Activated T-helper 1 cell treated with anti-CD3 and anti-CD28 coated beads, Interleukin-12 subunit alpha, Interleukin-12 subunit beta, Interleukin-2, Interleukin-4 antibody, amounts not matched to agents 30 ng/mL and 10 ng/mL and 1 ng/mL, durations not matched to agents 14 hours and 24 hours and 36 hours (primary cell): ENCODE measurements at regions not wholly inside any gene's neighbourhood (a gene's known extent, or its start where the extent isn't known, plus 50 kb on each side); places are given as distances from the start of the nearest gene placed in this dataset.

Source experiments
- DNase-seq: peaks from one replicate; pipeline ENCODE4 v3.0.0; 2021; ENCODE audit warnings: low spot score
- H3K27ac Mint-ChIP-seq: one replicate; pipeline ENCODE4 v1.8.0; 2021; ENCODE audit warnings: mild to moderate bottlenecking, mixed read lengths
- H3K27me3 Mint-ChIP-seq: one replicate; pipeline ENCODE4 v1.8.0; 2022; ENCODE audit warnings: mild to moderate bottlenecking, moderate library complexity, mixed read lengths; ENCODE audit not compliant: insufficient read depth
- H3K36me3 Mint-ChIP-seq: one replicate; pipeline ENCODE4 v1.8.0; 2021; ENCODE audit warnings: low read depth, mixed read lengths
- H3K4me1 Mint-ChIP-seq: one replicate; pipeline ENCODE4 v1.8.0; 2021; ENCODE audit warnings: low read depth, mixed read lengths
- H3K4me3 Mint-ChIP-seq: one replicate; pipeline ENCODE4 v1.8.0; 2021; ENCODE audit warnings: mild to moderate bottlenecking, moderate library complexity, mixed read lengths
- H3K9me3 Mint-ChIP-seq: one replicate; pipeline ENCODE4 v1.8.0; 2021; ENCODE audit warnings: mixed read lengths
- intact Hi-C: fragments of 100-400 bp; cut with micrococcal nuclease; formaldehyde crosslinking; loops from one replicate; pipeline ENCODE4 v1.15.1; 2024

- H3K4me3 Mint-ChIP-seq = no peak overlapping the region
Observed at GRCh38 chr4:41442810-41443209, 95.1 kb upstream of the LIMCH1 start.

GRCh38 chr4:41443340-41444079 lies 94.4 kb upstream of the LIMCH1 start:
- H3K9me3 Mint-ChIP-seq = no peaks in the 10 kb centered on the region
- no peak for DNase-seq
- no peak overlapping the region for H3K4me3 Mint-ChIP-seq
- H3K27ac Mint-ChIP-seq = no peak overlapping the region
- no peaks in the 10 kb centered on the region for H3K4me1 Mint-ChIP-seq
- intact Hi-C loops = no loop called here
- no peaks in the 10 kb centered on the region for H3K36me3 Mint-ChIP-seq
- no peaks in the 10 kb centered on the region for H3K27me3 Mint-ChIP-seq

More at GRCh38 chr4:41442810-41443209, 95.1 kb upstream of the LIMCH1 start:
- DNase-seq = no peak
- Mint-ChIP-seq H3K4me1 (no peaks in the 10 kb centered on the region), H3K9me3 (no peaks in the 10 kb centered on the region), H3K36me3 (no peaks in the 10 kb centered on the region), H3K27me3 (no peaks in the 10 kb centered on the region), H3K27ac (no peak overlapping the region)
- intact Hi-C loops = no loop called here

GRCh38 chr4:41446391-41446790 lies 91.6 kb upstream of the LIMCH1 start:
- no peaks in the 10 kb centered on the region for H3K9me3 Mint-ChIP-seq
- intact Hi-C loops = no loop called here
- no peaks in the 10 kb centered on the region for H3K27me3 Mint-ChIP-seq
- no peak overlapping the region for H3K4me3 Mint-ChIP-seq
- no peaks in the 10 kb centered on the region for H3K36me3 Mint-ChIP-seq
- no peak for DNase-seq
- no peak overlapping the region for H3K27ac Mint-ChIP-seq
- H3K4me1 Mint-ChIP-seq = no peaks in the 10 kb centered on the region

GRCh38 chr4:41446981-41447725 lies 90.8 kb upstream of the LIMCH1 start:
- no peak for DNase-seq
- Mint-ChIP-seq H3K36me3 (no peaks in the 10 kb centered on the region), H3K4me1 (no peaks in the 10 kb centered on the region), H3K27ac (no peak overlapping the region), H3K27me3 (no peaks in the 10 kb centered on the region), H3K9me3 (no peaks in the 10 kb centered on the region), H3K4me3 (no peak overlapping the region)
- intact Hi-C loops = no loop called here

- Mint-ChIP-seq H3K9me3 (no peaks in the 10 kb centered on the region), H3K4me3 (no peak overlapping the region), H3K36me3 (no peaks in the 10 kb centered on the region), H3K27ac (no peak overlapping the region), H3K27me3 (no peaks in the 10 kb centered on the region), H3K4me1 (no peaks in the 10 kb centered on the region)
- intact Hi-C loops = no loop called here
- no peak for DNase-seq
Observed at GRCh38 chr4:41448934-41449333, 89.0 kb upstream of the LIMCH1 start.

GRCh38 chr4:41451961-41452360 lies 86.0 kb upstream of the LIMCH1 start:
- Mint-ChIP-seq H3K36me3 (no peaks in the 10 kb centered on the region), H3K4me3 (no peak overlapping the region), H3K27me3 (no peaks in the 10 kb centered on the region), H3K4me1 (no peaks in the 10 kb centered on the region), H3K27ac (no peak overlapping the region), H3K9me3 (no peaks in the 10 kb centered on the region)
- intact Hi-C loops = no loop called here
- no peak for DNase-seq

GRCh38 chr4:41452484-41453225 lies 85.3 kb upstream of the LIMCH1 start:
- no peak overlapping the region for H3K27ac Mint-ChIP-seq
- DNase-seq = no peak
- no peaks in the 10 kb centered on the region for H3K36me3 Mint-ChIP-seq
- intact Hi-C loops = no loop called here
- no peaks in the 10 kb centered on the region for H3K27me3 Mint-ChIP-seq
- no peaks in the 10 kb centered on the region for H3K9me3 Mint-ChIP-seq
- no peak overlapping the region for H3K4me3 Mint-ChIP-seq
- H3K4me1 Mint-ChIP-seq = no peaks in the 10 kb centered on the region

- Mint-ChIP-seq H3K36me3 (no peaks in the 10 kb centered on the region), H3K27me3 (peaks cover 4% of the 10 kb centered on the region), H3K4me1 (no peaks in the 10 kb centered on the region), H3K27ac (no peak overlapping the region), H3K4me3 (no peak overlapping the region), H3K9me3 (no peaks in the 10 kb centered on the region)
- intact Hi-C loops = no loop called here
- no peak for DNase-seq
Observed at GRCh38 chr4:41454423-41454822, 83.5 kb upstream of the LIMCH1 start.

GRCh38 chr4:41455206-41455605 lies 82.8 kb upstream of the LIMCH1 start:
- no peaks in the 10 kb centered on the region for H3K36me3 Mint-ChIP-seq
- DNase-seq = no peak
- H3K27me3 Mint-ChIP-seq = peaks cover 4% of the 10 kb centered on the region
- no peak overlapping the region for H3K4me3 Mint-ChIP-seq
- no peaks in the 10 kb centered on the region for H3K4me1 Mint-ChIP-seq
- no peak overlapping the region for H3K27ac Mint-ChIP-seq
- H3K9me3 Mint-ChIP-seq = no peaks in the 10 kb centered on the region
- intact Hi-C loops = no loop called here

GRCh38 chr4:41456559-41457101 lies 81.3 kb upstream of the LIMCH1 start:
- no peak overlapping the region for H3K4me3 Mint-ChIP-seq
- intact Hi-C loops = no loop called here
- H3K27ac Mint-ChIP-seq = no peak overlapping the region
- H3K36me3 Mint-ChIP-seq = no peaks in the 10 kb centered on the region
- no peaks in the 10 kb centered on the region for H3K9me3 Mint-ChIP-seq
- H3K4me1 Mint-ChIP-seq = no peaks in the 10 kb centered on the region
- peaks cover 4% of the 10 kb centered on the region for H3K27me3 Mint-ChIP-seq
- DNase-seq = no peak

GRCh38 chr4:41458689-41459088 lies 79.3 kb upstream of the LIMCH1 start:
- H3K27me3 Mint-ChIP-seq = peaks cover 4% of the 10 kb centered on the region
- H3K4me3 Mint-ChIP-seq = no peak overlapping the region
- DNase-seq = no peak
- H3K27ac Mint-ChIP-seq = no peak overlapping the region
- no peaks in the 10 kb centered on the region for H3K36me3 Mint-ChIP-seq
- no peaks in the 10 kb centered on the region for H3K9me3 Mint-ChIP-seq
- no peaks in the 10 kb centered on the region for H3K4me1 Mint-ChIP-seq
- intact Hi-C loops = no loop called here

- H3K27ac Mint-ChIP-seq = no peak overlapping the region
- H3K27me3 Mint-ChIP-seq = peaks cover 4% of the 10 kb centered on the region
- no peaks in the 10 kb centered on the region for H3K36me3 Mint-ChIP-seq
- intact Hi-C loops = no loop called here
- H3K4me3 Mint-ChIP-seq = no peak overlapping the region
- no peak for DNase-seq
- no peaks in the 10 kb centered on the region for H3K4me1 Mint-ChIP-seq
- H3K9me3 Mint-ChIP-seq = no peaks in the 10 kb centered on the region
Observed at GRCh38 chr4:41460641-41461040, 77.3 kb upstream of the LIMCH1 start.

GRCh38 chr4:41461780-41462307 lies 76.1 kb upstream of the LIMCH1 start:
- no peaks in the 10 kb centered on the region for H3K4me1 Mint-ChIP-seq
- H3K4me3 Mint-ChIP-seq = no peak overlapping the region
- peaks cover 4% of the 10 kb centered on the region for H3K27me3 Mint-ChIP-seq
- intact Hi-C loops = no loop called here
- no peak for DNase-seq
- H3K27ac Mint-ChIP-seq = no peak overlapping the region
- no peaks in the 10 kb centered on the region for H3K36me3 Mint-ChIP-seq
- H3K9me3 Mint-ChIP-seq = no peaks in the 10 kb centered on the region
